Activated CD8-positive, alpha-beta memory T cell treated with anti-CD3 and anti-CD28 coated beads, Interleukin-2, amount 50 U/mL, for 4 hours (primary cell): ENCODE measurements at regions not wholly inside any gene's neighbourhood (a gene's known extent, or its start where the extent isn't known, plus 50 kb on each side); places are given as distances from the start of the nearest gene placed in this dataset.

Source experiments
- DNase-seq: peaks from one replicate; pipeline ENCODE4 v3.0.0-alpha.2; 2020

DNA sequence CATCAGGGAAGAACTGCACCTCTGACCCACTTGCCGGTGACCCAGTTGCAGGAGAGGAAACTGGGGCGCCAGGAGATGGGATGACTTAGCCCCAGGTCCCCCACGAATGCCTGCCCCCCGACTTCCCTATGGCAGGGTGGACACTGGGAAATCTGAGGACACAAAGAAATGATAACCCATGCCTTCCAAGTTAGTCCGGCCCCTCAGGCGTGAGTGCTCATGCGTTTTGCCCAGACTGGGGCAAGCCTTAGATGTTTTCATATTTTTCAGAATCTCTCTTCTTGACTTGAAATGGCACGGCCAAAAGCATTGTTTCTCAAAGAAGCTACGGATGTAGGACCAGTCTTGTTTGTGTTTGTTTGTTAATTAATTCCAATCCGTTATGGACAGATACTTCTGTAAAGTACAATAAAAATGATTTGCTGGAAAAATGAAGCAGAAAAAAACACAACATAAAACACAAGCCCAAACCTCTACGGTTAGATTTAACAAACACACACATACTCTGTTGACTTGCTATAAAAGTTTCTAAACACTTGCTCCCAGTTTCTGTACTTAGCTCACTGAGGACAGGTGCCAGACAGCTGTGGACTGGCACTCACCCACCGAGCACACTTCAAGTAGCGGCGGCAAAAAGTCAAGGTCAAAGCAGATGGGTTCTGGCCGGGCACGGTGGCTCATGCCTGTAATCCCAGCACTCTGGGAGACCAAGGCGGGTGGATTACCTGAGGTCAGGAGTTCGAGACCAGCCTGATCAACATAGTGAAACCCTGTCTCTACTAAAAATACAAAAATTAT is 341.5 kb downstream of the BCOR start:
- no peak for DNase-seq

- DNase-seq = no peak
Observed at GRCh38 chrX:39757971-39758370, 339.8 kb downstream of the BCOR start.

DNA sequence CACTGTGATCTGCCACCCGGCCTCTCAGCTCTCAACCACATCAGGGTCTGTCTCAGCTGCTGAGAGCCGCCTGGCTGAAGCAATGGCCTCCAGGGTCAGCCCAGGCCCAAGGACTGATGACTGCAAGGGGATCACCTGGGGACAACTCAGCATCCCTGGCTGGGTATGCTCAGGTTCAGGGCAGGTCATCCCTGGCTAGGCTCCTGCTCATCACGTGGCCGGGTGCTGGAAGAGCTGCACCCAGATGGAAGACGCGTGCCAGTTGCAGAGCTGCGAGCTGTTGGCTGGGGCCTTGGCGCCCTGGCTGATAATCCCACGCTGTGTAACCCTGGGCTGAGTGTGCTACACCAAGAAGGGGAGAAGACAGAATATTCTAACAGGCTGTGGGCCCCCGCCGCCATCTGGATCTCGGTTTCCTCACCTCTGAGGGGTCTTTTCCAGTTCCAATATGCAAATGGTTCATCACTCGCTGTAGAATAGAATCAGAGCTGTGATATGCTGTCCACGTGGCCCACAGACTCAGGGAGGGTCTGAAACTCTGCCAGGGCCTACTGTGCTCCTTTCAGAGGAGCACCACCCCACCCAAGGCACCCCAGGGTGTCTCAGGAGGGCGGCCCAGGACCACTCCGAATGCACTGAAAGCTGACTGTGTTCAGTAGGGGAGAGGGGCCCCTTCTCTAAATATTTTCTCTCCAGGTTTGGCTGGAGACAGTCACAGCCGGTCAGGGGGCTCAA is 338.8 kb downstream of the BCOR start:
- no peak for DNase-seq

DNA sequence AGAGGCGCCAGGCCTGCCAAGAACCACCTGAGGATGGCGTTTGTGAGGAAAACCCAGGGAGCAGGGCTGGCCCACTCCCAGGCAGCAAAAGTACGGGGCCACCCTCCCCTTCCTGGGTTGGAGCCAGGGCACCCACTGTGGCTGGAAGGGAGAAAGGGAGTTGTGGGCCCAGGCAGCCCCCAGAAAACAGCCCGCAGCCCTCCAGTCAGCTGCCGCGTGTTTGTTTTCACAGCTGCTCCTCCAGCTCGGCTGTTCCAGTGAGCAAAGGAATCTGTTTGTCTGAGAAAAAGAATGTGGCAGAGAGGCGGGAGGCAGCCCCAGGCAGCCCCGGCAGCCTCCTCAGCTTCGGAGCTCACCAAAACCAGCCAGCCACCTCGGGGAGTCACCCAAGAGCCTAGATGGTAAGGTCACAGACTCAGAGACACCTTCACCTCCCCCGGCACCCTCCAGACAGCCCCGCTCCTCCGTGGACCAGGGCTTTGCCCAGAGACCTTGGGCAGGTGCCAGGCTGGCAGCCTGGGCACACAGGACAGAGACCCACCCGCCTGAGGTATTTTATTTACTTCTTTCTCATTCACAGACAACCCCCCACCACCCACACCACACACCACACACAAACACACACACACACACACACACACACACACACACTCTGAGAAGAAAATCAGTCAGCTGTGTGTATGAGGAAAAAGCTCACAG is 338.1 kb downstream of the BCOR start:
- no peak for DNase-seq

GRCh38 chrX:39760930-39761329 is 336.8 kb downstream of the BCOR start:
- DNase-seq = no peak

GRCh38 chrX:39762266-39762841 is 335.4 kb downstream of the BCOR start:
- DNase-seq = no peak

GRCh38 chrX:39764441-39764914 is 333.3 kb downstream of the BCOR start:
- DNase-seq = no peak

- DNase-seq = no peak
Observed at GRCh38 chrX:39765327-39765726, 332.4 kb downstream of the BCOR start.

DNA sequence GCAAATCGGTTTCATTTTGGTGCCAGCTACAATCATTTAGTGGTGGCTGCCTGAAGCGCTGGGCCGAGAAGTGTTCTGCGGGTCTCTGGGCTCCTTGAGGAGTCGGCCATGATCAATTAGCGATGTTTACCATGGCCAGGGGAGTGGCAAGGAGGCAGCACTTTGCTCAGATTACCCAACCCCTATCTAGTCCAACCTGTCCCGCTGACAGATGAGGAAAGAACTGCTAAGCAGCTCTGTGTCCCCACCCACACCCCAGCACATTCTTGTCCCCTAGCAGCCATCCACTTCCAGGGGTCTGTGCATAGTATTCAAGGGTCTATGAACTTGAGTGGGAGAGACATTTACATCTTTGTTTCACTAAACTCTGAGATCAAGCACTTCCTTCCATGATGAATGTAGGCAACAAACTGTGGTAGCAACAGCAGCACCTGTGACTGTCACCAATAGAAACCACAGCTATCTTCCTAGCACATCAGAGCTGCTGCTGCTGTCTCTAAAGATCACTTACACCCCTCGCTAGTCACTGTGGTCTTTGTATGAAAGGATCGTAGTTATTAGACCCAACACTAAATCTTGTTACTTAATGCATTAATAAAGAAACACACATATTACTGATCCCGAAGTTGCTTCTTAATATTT is 331.6 kb downstream of the BCOR start:
- no peak for DNase-seq

DNA sequence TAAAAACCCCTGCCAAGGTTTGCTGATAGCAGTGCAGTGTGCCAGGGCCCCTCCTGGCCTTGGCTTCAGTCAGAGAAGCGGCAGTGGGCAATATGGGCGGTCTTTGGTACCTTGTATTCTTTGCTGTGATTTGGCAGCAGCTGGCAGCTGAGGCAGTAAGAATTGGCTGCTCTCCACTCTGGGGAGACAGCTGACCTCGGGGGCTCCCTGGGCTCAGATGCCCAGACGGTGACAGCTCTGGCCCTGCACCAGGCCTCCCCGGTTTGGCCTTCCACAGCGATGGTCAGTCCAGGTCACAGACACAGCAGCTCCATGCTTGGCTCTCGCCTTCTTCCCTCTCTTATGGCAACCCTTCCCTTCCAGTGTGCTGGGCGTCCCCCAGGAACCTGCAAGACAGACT is 330.9 kb downstream of the BCOR start:
- no peak for DNase-seq

DNA sequence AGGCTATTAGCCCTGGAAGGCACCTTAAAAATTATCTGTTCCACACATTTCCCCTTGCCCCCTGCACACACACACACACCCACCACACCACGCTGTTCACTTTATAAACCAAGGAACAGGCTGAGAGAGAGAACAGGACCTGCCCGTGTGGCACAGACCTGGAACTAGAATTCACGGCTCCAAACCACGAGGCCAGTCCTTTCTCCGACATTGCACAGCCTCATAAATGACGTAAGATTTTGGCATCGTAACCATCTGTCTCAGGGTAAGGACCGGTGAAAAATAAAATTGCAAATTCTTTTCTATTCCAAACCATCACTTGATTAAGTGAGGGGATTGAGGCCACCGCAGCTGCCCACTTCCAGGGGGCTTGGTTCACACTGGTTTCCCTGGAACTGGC is 330.3 kb downstream of the BCOR start:
- DNase-seq = no peak

- DNase-seq = no peak
Observed at GRCh38 chrX:39769748-39770147, 328.0 kb downstream of the BCOR start.

DNA sequence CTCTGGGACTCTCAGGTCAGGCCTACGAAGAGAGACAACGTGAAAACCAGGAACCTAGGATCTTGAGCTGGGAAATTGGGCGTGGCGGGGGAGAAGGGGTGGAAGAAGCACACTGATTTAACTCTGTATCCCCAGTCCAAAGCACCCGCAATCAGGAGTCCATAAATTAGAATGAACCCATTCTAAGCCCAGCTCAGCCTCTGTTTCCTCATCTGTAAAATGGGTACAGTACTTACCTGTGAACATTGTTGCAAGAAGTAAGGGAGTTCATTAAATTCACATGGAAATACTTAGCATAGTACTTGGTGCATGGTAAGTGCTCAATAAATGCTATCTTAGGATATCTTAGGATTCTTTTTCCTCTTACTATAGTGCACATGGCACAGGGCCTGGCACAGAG is 326.7 kb downstream of the BCOR start:
- no peak for DNase-seq

DNA sequence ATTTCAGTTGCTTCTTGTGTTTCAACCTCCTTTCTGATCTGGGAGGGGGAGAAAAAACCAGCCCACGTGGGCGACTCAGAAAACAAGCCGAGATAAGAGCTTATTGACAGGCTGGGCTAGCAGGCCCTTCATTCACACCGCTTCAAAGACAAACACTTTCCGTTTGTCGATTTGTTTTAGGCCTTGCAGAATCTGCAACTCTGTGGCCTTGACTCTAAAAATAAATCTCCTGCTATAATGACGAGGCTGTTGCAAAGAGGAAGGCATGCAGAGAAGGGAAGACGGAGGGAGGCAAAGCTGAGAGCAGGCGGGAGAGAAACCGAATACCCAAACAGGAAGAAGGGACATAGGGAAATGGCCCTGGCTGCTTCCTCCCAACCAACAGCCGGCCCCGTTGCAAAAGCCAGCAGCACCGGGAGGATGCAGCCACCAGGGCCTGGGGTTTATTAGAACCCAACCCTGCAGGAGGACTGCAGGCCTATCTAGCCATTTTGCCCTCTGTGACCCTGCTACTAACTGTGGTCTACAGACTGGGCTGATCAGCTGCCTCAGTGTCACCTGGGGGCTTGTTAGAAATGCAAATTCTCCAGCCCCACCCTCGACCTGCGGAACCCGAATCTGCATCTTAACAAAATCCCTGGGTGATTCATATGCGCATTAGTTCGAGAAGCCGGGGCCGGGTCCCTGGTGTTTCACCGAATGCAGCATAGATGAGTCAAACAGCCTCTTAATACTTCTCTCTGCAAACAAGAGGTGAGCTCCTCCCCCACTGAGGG is 325.5 kb downstream of the BCOR start:
- DNase-seq = peak; percentile 57

- no peak for DNase-seq
Observed at GRCh38 chrX:39773150-39773549, 324.6 kb downstream of the BCOR start.

GRCh38 chrX:39773923-39774773 is 323.6 kb downstream of the BCOR start:
- no peak for DNase-seq

DNA sequence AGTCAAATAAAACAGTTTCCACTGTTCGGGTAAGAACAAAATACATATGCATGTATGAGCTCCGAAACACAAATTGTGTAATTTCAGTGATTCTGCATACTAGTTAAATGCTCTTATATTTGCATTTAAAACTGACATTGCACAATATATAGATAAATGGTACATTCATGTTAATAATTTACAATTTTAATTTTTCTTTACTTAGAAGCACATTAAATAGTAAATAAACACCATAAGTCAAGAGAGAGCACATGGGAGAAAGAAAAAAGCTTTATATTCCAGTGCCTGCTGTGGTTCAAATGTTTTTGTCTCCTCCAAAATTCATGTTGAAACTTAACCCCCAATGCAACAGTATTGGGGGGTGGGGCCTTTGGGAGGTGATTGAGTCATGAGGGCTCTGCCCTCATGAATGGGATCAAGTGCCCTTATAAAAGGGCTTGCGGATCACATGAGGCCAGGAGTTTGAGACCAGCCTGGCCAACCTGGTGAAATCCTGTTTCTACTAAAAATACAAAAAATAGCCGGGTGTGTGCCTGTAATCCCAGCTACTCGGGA is 322.9 kb downstream of the BCOR start:
- DNase-seq = no peak

DNA sequence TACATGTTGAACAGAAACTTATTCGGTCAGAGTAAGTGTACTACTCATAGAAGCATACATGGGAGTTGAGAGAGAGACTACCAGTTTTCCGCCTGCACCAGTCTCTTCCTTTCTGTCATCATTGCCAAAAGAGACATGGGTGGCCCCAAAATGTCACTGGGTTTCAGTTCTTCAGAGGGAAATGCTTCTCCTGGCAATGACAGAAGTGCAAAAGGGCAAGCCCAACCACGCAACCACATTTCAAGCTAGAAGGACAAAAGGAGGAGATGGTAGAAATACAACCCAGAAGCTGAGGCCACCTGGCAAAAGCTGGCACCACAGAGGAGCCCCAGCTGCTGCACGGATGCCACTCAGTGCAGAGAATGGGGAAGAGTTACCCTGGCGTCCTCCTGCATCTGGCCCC is 320.1 kb downstream of the BCOR start:
- no peak for DNase-seq

DNA sequence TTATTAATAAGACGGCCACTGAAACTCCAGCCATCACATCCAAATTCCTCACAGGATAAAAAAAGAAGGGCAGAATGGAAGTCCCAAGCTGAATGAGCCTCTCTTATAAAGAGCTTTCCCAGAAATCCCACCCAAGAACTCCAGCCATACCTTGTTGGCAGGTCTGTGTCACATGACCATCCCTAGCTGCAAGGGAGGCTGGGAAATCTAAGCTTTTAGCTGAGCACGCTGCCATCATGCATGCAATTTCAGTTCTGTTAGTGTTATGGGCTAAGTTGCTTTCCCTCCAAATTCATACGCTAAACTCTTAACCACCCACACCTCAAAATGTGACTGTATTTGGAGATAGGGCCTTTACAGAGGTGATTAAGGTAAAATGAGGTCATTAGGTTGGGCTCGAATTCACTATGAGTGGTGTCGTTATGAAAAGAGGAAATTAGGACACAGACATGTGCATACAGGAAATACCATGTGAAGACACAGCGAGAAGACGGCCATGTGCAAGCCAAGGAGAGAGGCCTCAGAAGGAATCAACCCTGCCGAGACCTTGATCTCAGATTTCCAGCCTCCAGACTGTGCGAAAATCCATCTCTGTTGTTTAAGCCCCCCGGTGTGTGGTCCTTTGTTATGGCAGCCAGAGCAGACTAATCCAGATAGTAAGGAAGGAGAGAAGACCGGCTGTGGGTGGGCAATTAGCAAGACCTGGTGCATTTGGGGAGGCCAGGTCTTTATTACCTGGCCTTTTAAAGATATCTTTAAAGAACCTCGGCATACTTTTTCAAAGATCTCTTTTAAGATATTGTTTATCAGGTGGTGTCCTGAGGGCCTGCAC is 317.6 kb downstream of the BCOR start:
- DNase-seq = no peak

DNA sequence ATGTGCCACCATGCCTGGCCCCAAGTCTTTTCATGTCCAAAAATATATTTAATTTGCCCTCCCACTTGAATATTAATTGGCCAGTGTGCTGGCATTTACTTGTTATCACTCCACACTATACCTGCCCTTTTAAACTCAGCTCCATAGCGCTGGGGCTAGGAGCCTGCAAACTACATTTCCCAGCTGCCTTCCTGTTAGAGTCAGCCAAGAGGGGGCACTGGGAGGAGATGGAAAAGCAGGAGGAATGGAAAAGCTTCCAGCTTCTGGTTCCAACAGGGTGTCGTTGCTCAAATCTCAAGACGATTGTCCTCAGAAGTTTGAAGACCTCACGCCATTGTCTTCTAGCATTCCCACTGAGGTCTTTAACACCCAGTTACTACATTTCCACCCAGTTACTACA is 315.5 kb downstream of the BCOR start:
- no peak for DNase-seq
